ENCODE measurements at regions not wholly inside any gene's neighbourhood (a gene's known extent, or its start where the extent isn't known, plus 50 kb on each side); places are given as distances from the start of the nearest gene placed in this dataset.
"Not testable (repeated sequence)": the region's sequence is repeated elsewhere in the genome, so short reads cannot be mapped to it uniquely, and the experiment has no call there.

DNA sequence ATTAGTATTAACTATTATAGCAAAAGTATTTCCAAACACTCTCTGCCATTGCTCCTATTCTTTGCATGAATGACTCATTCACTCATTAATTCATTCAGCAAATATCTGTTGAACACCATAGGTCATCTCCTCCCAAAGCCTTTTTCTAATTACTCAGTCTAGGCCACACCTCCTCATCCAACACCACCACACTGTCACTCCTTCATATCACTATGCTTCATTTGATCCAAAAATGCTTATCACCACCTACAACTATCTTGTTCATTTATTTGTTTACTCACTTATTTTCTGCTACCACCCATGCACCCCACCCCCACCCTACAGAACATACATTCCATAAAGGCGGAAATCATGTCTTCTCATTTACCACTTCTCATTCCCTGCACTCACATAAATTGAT, 94.4 kb upstream of the TNFSF4 start:
- Histone ChIP-seq H3K4me3 (ENCODE audit: low read depth in 1 of 2, low read length in 2 of 2) (no peak overlapping the region), H3K4me1 (ENCODE audit: control insufficient read depth in 1 of 2, insufficient read depth in 2 of 2, low read length in 2 of 2) (no peaks in the 10 kb centered on the region), H3K27ac (ENCODE audit: low read length) (no peak overlapping the region)

DNA sequence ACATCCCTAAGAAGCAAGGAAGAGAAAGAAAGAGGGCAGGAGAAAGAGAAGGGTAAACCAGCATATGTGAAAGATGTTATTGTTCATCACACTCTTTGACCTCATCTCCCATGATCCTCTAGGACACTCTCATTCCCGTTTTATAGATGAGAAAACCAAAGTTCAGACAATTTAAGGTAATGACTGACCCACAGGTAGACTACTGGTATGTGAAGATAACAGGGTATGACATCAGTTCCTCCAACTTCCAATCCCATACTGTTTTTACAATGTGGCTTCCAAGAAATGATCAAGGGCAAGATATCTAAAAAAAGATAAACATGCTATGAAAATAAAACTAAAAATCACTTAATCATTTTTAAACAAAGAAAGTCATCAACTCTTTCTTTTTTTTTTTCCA, 95.2 kb upstream of the TNFSF4 start:
- Histone ChIP-seq H3K4me3 (ENCODE audit: low read depth in 1 of 2, low read length in 2 of 2) (no peak overlapping the region), H3K4me1 (ENCODE audit: control insufficient read depth in 1 of 2, insufficient read depth in 2 of 2, low read length in 2 of 2) (no peaks in the 10 kb centered on the region), H3K9me3 (ENCODE audit: control insufficient read depth in 1 of 2, low read length in 2 of 2) (no peaks in the 10 kb centered on the region), H3K27ac (ENCODE audit: low read length) (no peak overlapping the region), H3K36me3 (ENCODE audit: control insufficient read depth in 1 of 2, insufficient read depth in 2 of 2, low read length in 2 of 2) (no peaks in the 10 kb centered on the region), H3K27me3 (ENCODE audit: low read depth, low read length) (no peaks in the 10 kb centered on the region)

More for the DNA sequence above, 94.4 kb upstream of the TNFSF4 start:
- Histone ChIP-seq H3K27me3 (ENCODE audit: low read depth, low read length) (no peaks in the 10 kb centered on the region), H3K9me3 (ENCODE audit: control insufficient read depth in 1 of 2, low read length in 2 of 2) (no peaks in the 10 kb centered on the region), H3K36me3 (ENCODE audit: control insufficient read depth in 1 of 2, insufficient read depth in 2 of 2, low read length in 2 of 2) (no peaks in the 10 kb centered on the region)

DNA sequence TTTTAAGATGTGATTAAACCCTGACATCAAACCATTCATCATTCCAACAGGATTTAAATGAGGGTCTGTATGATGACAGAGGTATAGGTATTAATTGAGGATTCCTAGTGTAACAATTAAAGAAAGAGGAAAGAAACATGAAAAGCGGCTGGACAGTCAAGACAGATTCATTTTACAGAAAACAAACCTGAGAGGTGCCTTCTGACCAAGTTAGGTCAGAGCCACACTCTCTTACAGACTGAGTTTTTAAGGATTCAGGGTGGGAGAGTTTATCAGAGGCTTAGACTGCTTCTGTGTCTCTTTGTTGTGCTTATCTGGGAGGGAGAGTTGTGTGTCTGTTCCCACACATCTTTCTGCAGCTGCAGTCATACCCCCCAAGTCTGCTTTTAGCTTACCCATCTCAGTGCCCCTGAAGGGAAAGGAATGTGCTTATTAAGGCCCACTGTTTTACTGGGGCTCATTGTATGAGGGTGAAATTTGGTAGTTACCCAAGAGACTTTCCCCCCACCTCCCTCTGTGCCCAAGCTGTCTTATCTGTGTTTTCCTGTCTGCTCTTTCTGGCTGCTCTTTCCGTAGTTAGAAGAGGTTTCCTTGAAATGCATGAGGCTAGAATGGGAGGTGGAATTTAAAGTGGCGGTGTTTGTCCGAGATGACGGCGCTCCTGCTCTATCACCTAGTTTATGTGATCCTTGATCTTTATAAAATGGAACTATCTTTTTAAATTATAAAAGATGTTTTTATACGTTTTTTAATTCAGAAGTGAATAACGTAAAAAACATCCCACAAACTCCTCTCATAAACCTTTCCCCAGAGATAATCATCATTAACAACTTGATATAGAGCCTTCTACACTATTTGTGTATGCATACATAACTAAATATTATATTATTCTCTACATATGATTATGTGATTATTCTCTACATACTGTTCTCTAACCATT, 96.0 kb upstream of the TNFSF4 start:
- no peaks in the 10 kb centered on the region for H3K4me1 ChIP-seq (ENCODE audit: control insufficient read depth in 1 of 2, insufficient read depth in 2 of 2, low read length in 2 of 2)
- H3K9me3 ChIP-seq (ENCODE audit: control insufficient read depth in 1 of 2, low read length in 2 of 2) = no peaks in the 10 kb centered on the region
- no peak overlapping the region for H3K4me3 ChIP-seq (ENCODE audit: low read depth in 1 of 2, low read length in 2 of 2)
- no peaks in the 10 kb centered on the region for H3K27me3 ChIP-seq (ENCODE audit: low read depth, low read length)
- H3K27ac ChIP-seq (ENCODE audit: low read length) = no peak overlapping the region
- no peaks in the 10 kb centered on the region for H3K36me3 ChIP-seq (ENCODE audit: control insufficient read depth in 1 of 2, insufficient read depth in 2 of 2, low read length in 2 of 2)

DNA sequence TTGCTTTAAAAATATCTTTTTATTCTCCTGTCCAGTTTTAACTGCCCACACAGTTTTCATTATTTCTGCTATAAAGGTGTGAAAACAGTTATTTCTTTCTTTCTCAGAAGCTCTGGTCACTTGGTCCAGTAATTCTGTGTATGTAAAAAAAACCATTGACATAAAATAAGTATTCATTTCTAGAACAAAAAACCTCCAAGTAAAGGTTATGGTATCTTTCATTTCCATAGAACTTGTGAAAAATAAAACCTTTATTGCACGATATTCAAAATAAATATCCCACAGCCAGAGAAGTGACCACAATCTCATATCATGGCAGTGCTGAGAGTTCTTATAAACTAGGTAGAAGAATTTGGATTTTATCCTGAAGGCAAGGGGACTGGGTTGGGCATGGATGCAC, 96.9 kb upstream of the TNFSF4 start:
- Histone ChIP-seq H3K4me1 (ENCODE audit: control insufficient read depth in 1 of 2, insufficient read depth in 2 of 2, low read length in 2 of 2) (no peaks in the 10 kb centered on the region), H3K9me3 (ENCODE audit: control insufficient read depth in 1 of 2, low read length in 2 of 2) (no peaks in the 10 kb centered on the region), H3K27ac (ENCODE audit: low read length) (no peak overlapping the region), H3K36me3 (ENCODE audit: control insufficient read depth in 1 of 2, insufficient read depth in 2 of 2, low read length in 2 of 2) (no peaks in the 10 kb centered on the region), H3K4me3 (ENCODE audit: low read depth in 1 of 2, low read length in 2 of 2) (no peak overlapping the region), H3K27me3 (ENCODE audit: low read depth, low read length) (no peaks in the 10 kb centered on the region)

DNA sequence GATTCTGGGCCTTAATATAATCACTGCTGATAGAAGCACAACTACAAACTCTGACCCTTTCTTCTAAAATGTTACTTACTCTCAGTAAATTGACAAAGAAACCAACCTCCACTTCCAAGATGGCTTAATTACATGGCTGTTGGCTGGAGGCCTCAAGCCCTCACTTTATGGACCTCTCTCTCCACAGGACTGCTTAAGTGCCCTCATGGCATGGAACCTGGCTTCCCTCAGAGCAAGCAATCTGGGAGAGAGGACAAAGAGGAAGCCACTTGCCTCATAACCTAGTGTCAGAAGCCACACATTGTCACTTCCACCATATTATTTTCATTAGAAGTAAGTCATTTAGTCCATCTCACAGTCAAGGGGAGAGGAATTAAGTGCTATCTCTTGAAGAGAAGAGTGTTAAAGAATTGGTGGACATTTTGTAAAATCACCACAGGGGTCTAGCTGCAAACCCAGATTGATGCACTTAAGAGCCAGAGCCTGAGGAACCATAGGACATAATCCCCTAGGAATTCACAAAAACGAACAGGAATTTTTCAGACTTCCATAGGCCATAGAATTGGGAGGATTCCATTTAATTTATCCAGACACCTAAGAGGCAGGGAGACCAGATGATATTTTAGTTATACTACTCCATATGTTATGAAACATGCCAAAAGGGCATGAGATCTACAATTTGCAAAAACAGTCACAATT, 97.5 kb upstream of the TNFSF4 start:
- H3K4me1 ChIP-seq (ENCODE audit: control insufficient read depth in 1 of 2, insufficient read depth in 2 of 2, low read length in 2 of 2) = no peaks in the 10 kb centered on the region
- H3K27me3 ChIP-seq (ENCODE audit: low read depth, low read length) = no peaks in the 10 kb centered on the region
- no peak overlapping the region for H3K27ac ChIP-seq (ENCODE audit: low read length)
- no peaks in the 10 kb centered on the region for H3K9me3 ChIP-seq (ENCODE audit: control insufficient read depth in 1 of 2, low read length in 2 of 2)
- no peaks in the 10 kb centered on the region for H3K36me3 ChIP-seq (ENCODE audit: control insufficient read depth in 1 of 2, insufficient read depth in 2 of 2, low read length in 2 of 2)
- no peak overlapping the region for H3K4me3 ChIP-seq (ENCODE audit: low read depth in 1 of 2, low read length in 2 of 2)

DNA sequence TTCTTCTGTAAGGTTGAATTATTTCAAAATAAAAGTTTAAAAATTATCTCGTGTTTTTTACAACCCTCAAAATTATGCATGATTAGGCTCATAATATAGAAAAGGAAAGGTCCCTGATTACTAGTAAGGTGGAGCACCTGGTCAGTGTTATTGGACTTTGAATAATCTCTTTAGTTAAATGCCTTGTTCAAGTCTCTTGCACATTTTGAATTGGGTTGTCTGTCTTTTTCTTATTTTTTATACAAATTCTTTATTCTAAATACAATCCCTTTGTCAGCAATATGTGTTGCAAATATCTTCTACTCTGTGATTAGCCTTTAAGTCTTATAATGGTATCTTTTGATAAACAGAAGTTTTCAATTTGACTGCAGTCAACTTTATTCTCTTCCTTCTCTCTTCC, 100.7 kb upstream of the TNFSF4 start:
- Histone ChIP-seq H3K36me3 (ENCODE audit: control insufficient read depth in 1 of 2, insufficient read depth in 2 of 2, low read length in 2 of 2) (no peaks in the 10 kb centered on the region), H3K4me3 (ENCODE audit: low read depth in 1 of 2, low read length in 2 of 2) (no peak overlapping the region), H3K4me1 (ENCODE audit: control insufficient read depth in 1 of 2, insufficient read depth in 2 of 2, low read length in 2 of 2) (no peaks in the 10 kb centered on the region), H3K27me3 (ENCODE audit: low read depth, low read length) (no peaks in the 10 kb centered on the region), H3K27ac (ENCODE audit: low read length) (no peak overlapping the region), H3K9me3 (ENCODE audit: control insufficient read depth in 1 of 2, low read length in 2 of 2) (no peaks in the 10 kb centered on the region)

DNA sequence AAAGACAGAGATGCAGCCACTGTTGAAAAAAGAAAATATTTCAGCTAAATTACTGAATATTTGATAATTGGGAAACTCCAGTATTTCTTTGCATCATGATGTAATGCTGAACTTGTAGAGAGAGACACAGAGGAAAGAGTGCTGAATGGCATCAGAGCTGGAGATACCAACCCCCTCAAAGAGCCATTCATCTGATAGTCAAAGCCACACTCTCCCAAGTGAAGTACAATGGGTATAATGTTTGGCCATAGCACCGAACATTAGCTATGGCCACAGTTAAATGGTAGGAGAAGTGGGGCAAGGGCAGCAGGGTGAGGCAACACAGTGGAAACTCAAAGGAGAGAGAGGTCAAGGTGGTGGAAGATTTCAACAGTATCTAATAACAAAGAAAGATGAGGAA, 107.5 kb upstream of the TNFSF4 start:
- Histone ChIP-seq H3K4me3 (ENCODE audit: low read depth in 1 of 2, low read length in 2 of 2) (no peak overlapping the region), H3K27me3 (ENCODE audit: low read depth, low read length) (no peaks in the 10 kb centered on the region), H3K4me1 (ENCODE audit: control insufficient read depth in 1 of 2, insufficient read depth in 2 of 2, low read length in 2 of 2) (no peaks in the 10 kb centered on the region), H3K9me3 (ENCODE audit: control insufficient read depth in 1 of 2, low read length in 2 of 2) (no peaks in the 10 kb centered on the region), H3K36me3 (ENCODE audit: control insufficient read depth in 1 of 2, insufficient read depth in 2 of 2, low read length in 2 of 2) (no peaks in the 10 kb centered on the region), H3K27ac (ENCODE audit: low read length) (no peak overlapping the region)

DNA sequence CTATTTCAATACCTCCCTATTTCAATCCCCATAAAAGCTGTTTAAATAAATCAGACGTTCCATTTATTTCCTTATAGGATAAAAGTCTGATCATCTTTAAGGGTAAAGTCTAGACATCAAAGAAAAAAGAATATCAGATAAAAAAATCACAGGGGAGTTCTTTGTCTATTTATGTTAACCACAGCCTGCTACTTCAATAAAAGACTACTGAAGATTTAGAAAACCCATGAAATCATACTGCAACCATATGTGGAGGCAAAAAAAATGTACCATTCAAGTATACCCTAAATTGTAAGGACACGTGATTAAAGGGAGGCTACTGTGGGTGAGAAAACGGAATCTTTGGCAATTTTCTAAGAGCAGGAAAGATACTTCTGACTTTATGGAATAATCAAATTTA, 108.2 kb upstream of the TNFSF4 start:
- H3K4me3 ChIP-seq (ENCODE audit: low read depth in 1 of 2, low read length in 2 of 2) = no peak overlapping the region
- H3K36me3 ChIP-seq (ENCODE audit: control insufficient read depth in 1 of 2, insufficient read depth in 2 of 2, low read length in 2 of 2) = no peaks in the 10 kb centered on the region
- no peaks in the 10 kb centered on the region for H3K9me3 ChIP-seq (ENCODE audit: control insufficient read depth in 1 of 2, low read length in 2 of 2)
- no peaks in the 10 kb centered on the region for H3K4me1 ChIP-seq (ENCODE audit: control insufficient read depth in 1 of 2, insufficient read depth in 2 of 2, low read length in 2 of 2)
- H3K27me3 ChIP-seq (ENCODE audit: low read depth, low read length) = no peaks in the 10 kb centered on the region
- H3K27ac ChIP-seq (ENCODE audit: low read length) = no peak overlapping the region

DNA sequence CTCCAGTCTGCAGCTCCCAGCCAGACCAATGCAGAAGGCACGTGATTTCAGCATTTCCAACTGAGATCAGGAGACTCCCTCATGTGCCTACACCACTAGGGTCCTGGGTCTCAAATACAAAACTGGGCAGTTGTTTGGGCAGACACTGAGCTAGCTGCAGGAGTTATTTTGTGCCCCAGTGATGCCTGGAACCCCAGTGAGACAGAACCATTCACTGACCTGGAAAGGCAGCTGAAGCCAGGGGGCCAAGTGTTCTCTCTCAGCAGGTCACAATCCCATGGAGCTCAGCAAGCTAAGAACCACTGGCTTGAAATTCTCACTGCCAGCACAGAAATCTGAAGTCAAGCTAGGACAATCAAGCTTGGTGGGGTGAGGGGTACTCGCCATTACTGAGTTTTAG, 111.7 kb upstream of the TNFSF4 start:
- Histone ChIP-seq H3K36me3 (ENCODE audit: control insufficient read depth in 1 of 2, insufficient read depth in 2 of 2, low read length in 2 of 2) (no peaks in the 10 kb centered on the region), H3K27me3 (ENCODE audit: low read depth, low read length) (no peaks in the 10 kb centered on the region), H3K4me1 (ENCODE audit: control insufficient read depth in 1 of 2, insufficient read depth in 2 of 2, low read length in 2 of 2) (no peaks in the 10 kb centered on the region)

DNA sequence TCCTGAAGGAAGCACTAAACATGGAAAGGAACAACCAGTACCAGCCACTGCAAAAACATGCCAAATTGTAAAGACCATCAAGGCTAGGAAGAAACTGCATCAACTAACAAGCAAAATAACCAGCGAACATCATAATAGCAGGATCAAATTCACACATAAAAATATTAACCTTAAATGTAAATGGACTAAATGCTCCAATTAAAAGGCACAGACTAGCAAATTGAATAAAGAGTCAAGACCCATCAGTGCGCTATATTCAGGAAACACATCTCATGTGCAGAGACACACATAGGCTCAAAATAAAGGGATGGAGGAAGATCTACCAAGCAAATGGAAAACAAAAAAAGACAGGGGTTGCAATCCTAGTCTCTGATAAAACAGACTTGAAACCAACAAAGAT, 117.2 kb upstream of the TNFSF4 start:
- not testable (repeated sequence) for H3K9me3 ChIP-seq (ENCODE audit: control insufficient read depth in 1 of 2, low read length in 2 of 2); H3K4me3 ChIP-seq (ENCODE audit: low read depth in 1 of 2, low read length in 2 of 2); H3K4me1 ChIP-seq (ENCODE audit: control insufficient read depth in 1 of 2, insufficient read depth in 2 of 2, low read length in 2 of 2); H3K27me3 ChIP-seq (ENCODE audit: low read depth, low read length); H3K36me3 ChIP-seq (ENCODE audit: control insufficient read depth in 1 of 2, insufficient read depth in 2 of 2, low read length in 2 of 2); H3K27ac ChIP-seq (ENCODE audit: low read length)

More for the DNA sequence above, 111.7 kb upstream of the TNFSF4 start:
- Histone ChIP-seq H3K9me3 (ENCODE audit: control insufficient read depth in 1 of 2, low read length in 2 of 2) (no peaks in the 10 kb centered on the region), H3K4me3 (ENCODE audit: low read depth in 1 of 2, low read length in 2 of 2) (no peak overlapping the region), H3K27ac (ENCODE audit: low read length) (no peak overlapping the region)

DNA sequence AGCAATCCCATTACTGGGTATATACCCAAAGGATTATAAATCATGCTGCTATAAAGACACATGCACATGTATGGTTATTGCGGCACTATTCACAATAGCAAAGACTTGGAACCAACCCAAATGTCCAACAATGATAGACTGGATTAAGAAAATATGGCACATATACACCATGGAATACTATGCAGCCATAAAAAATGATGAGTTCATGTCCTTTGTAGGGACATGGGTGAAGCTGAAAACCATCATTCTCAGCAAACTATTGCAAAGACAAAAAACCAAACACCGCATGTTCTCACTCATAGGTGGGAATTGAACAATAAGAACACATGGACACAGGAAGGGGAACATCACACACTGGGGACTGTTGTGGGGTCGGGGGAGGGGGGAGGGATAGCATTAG, 120.9 kb upstream of the TNFSF4 start:
- H3K36me3 ChIP-seq (ENCODE audit: control insufficient read depth in 1 of 2, insufficient read depth in 2 of 2, low read length in 2 of 2); H3K27me3 ChIP-seq (ENCODE audit: low read depth, low read length); H3K9me3 ChIP-seq (ENCODE audit: control insufficient read depth in 1 of 2, low read length in 2 of 2); H3K27ac ChIP-seq (ENCODE audit: low read length); H3K4me3 ChIP-seq (ENCODE audit: low read depth in 1 of 2, low read length in 2 of 2): not testable (repeated sequence)
- H3K4me1 ChIP-seq (ENCODE audit: control insufficient read depth in 1 of 2, insufficient read depth in 2 of 2, low read length in 2 of 2) = peaks cover 0 to 17% of the 10 kb centered on the region in 2 donors

All from muscle layer of duodenum (tissue), 2 donors.